Upper lobe of left lung (tissue), 6 donors: ENCODE measurements at regions not wholly inside any gene's neighbourhood (a gene's known extent, or its start where the extent isn't known, plus 50 kb on each side); places are given as distances from the start of the nearest gene placed in this dataset.

Experiments
- ATAC-seq, 2 donors: fragments of 200-7000 bp; cut with Tn5 transposase; one replicate each; pipeline ENCODE4 v1.9.1; 2022; ENCODE audit warnings: mild to moderate bottlenecking in 2 of 2, moderate library complexity in 2 of 2; ENCODE audit not compliant: low FRiP score in 2 of 2
- DNase-seq, 2 donors: peaks; one replicate each; pipeline ENCODE4 v3.0.0-alpha.2; 2019 to 2020
- H3K27ac ChIP-seq, 4 donors: fragments of 200-600 bp; sonication (generic); one replicate each; pipeline ENCODE4 v1.5.1; 2016 to 2019
- H3K27me3 ChIP-seq, 4 donors: fragments of 200-600 bp; sonication (generic); one replicate each; pipeline ENCODE4 v1.5.1; 2017 to 2019
- H3K36me3 ChIP-seq, 4 donors: fragments of 200-600 bp; sonication (generic); one replicate each; pipeline ENCODE4 v1.5.1; 2016 to 2019
- H3K4me1 ChIP-seq, 4 donors: fragments of 200-600 bp; sonication (generic); one replicate each; pipeline ENCODE4 v1.5.1; 2018 to 2019
- H3K4me3 ChIP-seq, 4 donors: fragments of 200-600 bp; sonication (generic); one replicate each; pipeline ENCODE4 v1.5.1; 2017 to 2019; ENCODE audit warnings: mild to moderate bottlenecking in 2 of 4, moderate library complexity in 1 of 4
- H3K9me3 ChIP-seq, 4 donors: fragments of 200-600 bp; sonication (generic); one replicate each; pipeline ENCODE4 v1.5.1; 2018 to 2019
- EP300 ChIP-seq, 4 donors: sonication (generic); formaldehyde crosslinking; IDR thresholded peaks; one replicate each; pipeline ENCODE4 v1.5.1; 2017; ENCODE audit warnings: antibody characterized with exemption in 4 of 4, control low read depth in 2 of 4
- POLR2A ChIP-seq, 4 donors: fragments of 450-650 bp; IDR thresholded peaks; one replicate each; pipeline ENCODE4 v1.5.1; 2016 to 2017; ENCODE audit warnings: antibody characterized with exemption in 4 of 4, mild to moderate bottlenecking in 2 of 4
- POLR2AphosphoS5 ChIP-seq, 2 donors: sonication (generic); formaldehyde crosslinking; IDR thresholded peaks; one replicate each; pipeline ENCODE4 v1.5.1; 2017; ENCODE audit warnings: antibody characterized with exemption in 2 of 2
- WGBS, 2 donors: methylation state at CpG; one replicate each; pipeline ENCODE4 v1.1.5; 2017 to 2018; 5-methylcytosine and 5-hydroxymethylcytosine counted together
- TF ChIP-seq, protein P1 (sequence below), 6 experiments: fragments of 450-650 bp in 4 of 6; fragments of 200-600 bp in 2 of 6; sonication (generic) in 2 of 6; IDR thresholded peaks; one replicate each; pipeline ENCODE4 v1.5.1; 2016 to 2019; ENCODE audit warnings: antibody characterized with exemption in 6 of 6
- donor health status: DM: no; HTN: no; CAD: no; lungs with moderate emphysema.
- donor health status: DM: no; HTN: yes; CAD: no; lungs with severe emphysema.

DNA sequence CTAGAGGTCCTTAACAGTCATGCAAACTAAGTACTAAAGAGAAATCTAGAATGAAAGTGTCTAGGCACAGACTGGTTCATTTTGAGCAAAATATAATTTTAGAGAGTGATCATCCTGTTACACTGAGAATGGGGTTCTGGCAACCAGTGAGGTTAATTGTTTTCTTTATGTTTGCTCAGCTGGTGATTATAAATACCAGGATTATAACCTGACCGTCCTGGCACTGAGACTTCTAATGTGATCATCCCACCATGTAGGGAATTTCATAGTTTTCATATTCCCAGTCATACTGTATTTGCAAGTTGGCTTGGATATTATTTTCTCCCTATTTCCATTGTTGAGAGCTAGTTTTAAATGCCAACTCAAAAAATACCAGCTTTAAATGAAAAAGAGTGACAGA, 852.5 kb upstream of the LRATD1 start:
- H3K27me3 ChIP-seq = no peaks in the 10 kb centered on the region
- H3K36me3 ChIP-seq = no peaks in the 10 kb centered on the region
- ATAC-seq (no peak), DNase-seq (no peak)
- TF ChIP-seq POLR2A (IDR thresholded peaks at IDR 0.05) = no peak
- TF ChIP-seq, protein P1, sequence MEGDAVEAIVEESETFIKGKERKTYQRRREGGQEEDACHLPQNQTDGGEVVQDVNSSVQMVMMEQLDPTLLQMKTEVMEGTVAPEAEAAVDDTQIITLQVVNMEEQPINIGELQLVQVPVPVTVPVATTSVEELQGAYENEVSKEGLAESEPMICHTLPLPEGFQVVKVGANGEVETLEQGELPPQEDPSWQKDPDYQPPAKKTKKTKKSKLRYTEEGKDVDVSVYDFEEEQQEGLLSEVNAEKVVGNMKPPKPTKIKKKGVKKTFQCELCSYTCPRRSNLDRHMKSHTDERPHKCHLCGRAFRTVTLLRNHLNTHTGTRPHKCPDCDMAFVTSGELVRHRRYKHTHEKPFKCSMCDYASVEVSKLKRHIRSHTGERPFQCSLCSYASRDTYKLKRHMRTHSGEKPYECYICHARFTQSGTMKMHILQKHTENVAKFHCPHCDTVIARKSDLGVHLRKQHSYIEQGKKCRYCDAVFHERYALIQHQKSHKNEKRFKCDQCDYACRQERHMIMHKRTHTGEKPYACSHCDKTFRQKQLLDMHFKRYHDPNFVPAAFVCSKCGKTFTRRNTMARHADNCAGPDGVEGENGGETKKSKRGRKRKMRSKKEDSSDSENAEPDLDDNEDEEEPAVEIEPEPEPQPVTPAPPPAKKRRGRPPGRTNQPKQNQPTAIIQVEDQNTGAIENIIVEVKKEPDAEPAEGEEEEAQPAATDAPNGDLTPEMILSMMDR (IDR thresholded peaks at IDR 0.05) = no peak
- no peak for TF ChIP-seq EP300 (IDR thresholded peaks at IDR 0.05)
- no peaks in the 10 kb centered on the region for H3K9me3 ChIP-seq
- no peak overlapping the region for H3K4me3 ChIP-seq
- no peaks in the 10 kb centered on the region for H3K4me1 ChIP-seq
- H3K27ac ChIP-seq = no peak overlapping the region
- whole genome bisulfite sequencing, 2 donors = 63 to 67% methylated on average over 1 of the region's 1 CpG

DNA sequence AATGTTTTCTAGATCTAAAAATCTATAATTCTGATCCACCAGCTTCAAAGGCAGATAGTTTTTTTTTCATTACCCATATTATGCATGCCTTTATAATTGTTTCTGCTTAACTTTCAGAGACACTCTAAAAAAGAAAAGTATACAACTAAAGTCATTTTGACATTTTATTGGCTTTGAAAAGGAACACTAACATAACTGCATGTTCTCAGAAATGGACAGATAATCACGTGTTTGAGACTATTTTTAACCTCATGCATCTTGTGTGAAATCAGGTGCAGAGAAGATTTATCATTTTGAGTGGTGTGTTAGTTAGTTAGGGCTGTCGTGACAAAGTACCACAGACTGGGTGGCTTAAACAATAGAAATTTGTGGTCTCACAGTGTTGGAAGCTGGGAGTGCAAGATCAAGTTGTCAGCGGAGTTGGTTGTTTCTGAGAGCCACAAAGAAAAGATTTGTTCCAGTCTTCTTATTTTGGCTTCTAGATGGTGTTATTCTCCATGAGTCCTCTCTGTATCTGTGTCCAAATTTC, 841.4 kb upstream of the LRATD1 start:
- H3K4me1 ChIP-seq = no peaks in the 10 kb centered on the region
- 47% methylated on average over 3 of the region's 3 CpGs for WGBS, 2 donors
- TF ChIP-seq EP300 (IDR thresholded peaks at IDR 0.05) (no peak), POLR2A (IDR thresholded peaks at IDR 0.05) (no peak)
- TF ChIP-seq, protein P1 (IDR thresholded peaks at IDR 0.05) = no peak
- H3K27ac ChIP-seq = no peak overlapping the region
- H3K9me3 ChIP-seq = no peaks in the 10 kb centered on the region
- DNase-seq = no peak
- H3K4me3 ChIP-seq = no peak overlapping the region
- no peaks in the 10 kb centered on the region for H3K27me3 ChIP-seq
- ATAC-seq = no peak
- no peaks in the 10 kb centered on the region for H3K36me3 ChIP-seq

DNA sequence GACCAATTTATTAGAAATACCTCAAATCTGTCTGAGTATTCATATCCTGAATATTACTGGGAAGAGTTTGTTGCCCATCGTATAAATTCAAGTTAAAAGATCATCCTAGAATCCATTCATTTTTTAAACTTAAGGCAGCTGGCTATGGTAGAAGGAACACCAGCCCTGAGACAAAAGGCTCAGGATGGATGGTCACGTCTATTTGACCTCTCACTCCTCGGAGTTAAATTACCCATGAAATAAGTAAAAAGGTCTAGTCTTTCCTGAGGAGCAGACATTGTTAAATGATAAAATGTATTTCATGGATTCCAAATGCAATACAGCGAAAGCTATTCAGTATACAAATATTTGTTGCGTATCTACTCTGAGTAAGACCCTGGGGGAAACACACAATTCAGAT, 826.0 kb upstream of the LRATD1 start:
- ATAC-seq (no peak), DNase-seq (no peak)
- WGBS, 2 donors = 88 to 90% methylated on average over 5 of the region's 5 CpGs
- Histone ChIP-seq H3K27ac (no peak overlapping the region), H3K36me3 (no peaks in the 10 kb centered on the region), H3K27me3 (no peaks in the 10 kb centered on the region), H3K4me3 (no peak overlapping the region), H3K9me3 (no peaks in the 10 kb centered on the region), H3K4me1 (no peaks in the 10 kb centered on the region)
- TF ChIP-seq, protein P1 (IDR thresholded peaks at IDR 0.05) = no peak
- TF ChIP-seq EP300 (IDR thresholded peaks at IDR 0.05) = no peak
- TF ChIP-seq POLR2AphosphoS5 (IDR thresholded peaks at IDR 0.05) = no peak
- TF ChIP-seq POLR2A (IDR thresholded peaks at IDR 0.05) = no peak

DNA sequence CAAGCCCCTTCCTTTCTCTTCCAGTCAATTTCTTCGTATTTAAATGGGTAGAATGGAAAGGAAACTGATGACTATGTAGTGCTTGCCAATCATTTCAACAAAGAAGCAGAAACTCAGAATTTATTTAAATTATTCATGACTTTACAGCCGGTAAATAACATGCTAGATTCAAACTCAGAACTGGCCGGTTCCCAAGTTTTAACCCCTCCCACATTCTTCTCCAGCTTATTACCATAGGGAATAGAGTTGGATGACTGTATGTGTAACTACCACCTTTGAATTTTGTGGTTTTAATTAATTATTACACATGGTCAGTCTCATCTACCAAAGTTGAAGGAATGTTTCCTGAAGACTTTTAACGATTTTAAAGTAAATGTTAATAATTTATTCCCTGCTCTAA, 819.3 kb upstream of the LRATD1 start:
- 77 to 79% methylated on average over 4 of the region's 4 CpGs for WGBS, 2 donors
- no peaks in the 10 kb centered on the region for H3K9me3 ChIP-seq
- ATAC-seq (no peak), DNase-seq (no peak)
- no peak overlapping the region for H3K27ac ChIP-seq
- TF ChIP-seq POLR2AphosphoS5 (IDR thresholded peaks at IDR 0.05) (no peak), POLR2A (IDR thresholded peaks at IDR 0.05) (no peak)
- TF ChIP-seq, protein P1 (IDR thresholded peaks at IDR 0.05) = no peak
- no peaks in the 10 kb centered on the region for H3K27me3 ChIP-seq
- no peak overlapping the region for H3K4me3 ChIP-seq
- no peaks in the 10 kb centered on the region for H3K36me3 ChIP-seq
- H3K4me1 ChIP-seq = peaks cover 0 to 12% (median 9%) of the 10 kb centered on the region in 4 donors

DNA sequence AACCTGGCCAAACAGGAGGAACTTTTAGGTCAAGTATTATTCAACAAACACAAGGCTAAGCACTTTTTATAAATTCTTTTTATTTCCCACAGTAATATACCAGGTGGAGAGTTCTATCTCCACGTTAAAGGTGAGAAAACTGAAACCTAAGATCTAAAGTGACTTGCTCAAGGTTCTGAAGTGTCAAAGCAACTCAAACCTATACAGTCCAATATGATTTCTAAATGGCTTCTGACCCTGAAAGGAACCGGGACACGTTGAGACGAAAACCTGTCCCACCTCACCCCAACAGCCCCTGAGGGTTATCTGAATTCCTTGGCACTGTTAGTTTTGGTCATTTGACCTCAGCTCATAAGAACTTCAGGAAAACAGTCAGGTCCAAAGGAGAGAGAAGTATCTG, 814.5 kb upstream of the LRATD1 start:
- no peak for ATAC-seq
- Histone ChIP-seq H3K36me3 (no peaks in the 10 kb centered on the region), H3K4me1 (peaks cover 0 to 12% (median 9%) of the 10 kb centered on the region in 4 donors), H3K27me3 (no peaks in the 10 kb centered on the region), H3K27ac (peak overlapping the region in 3 of 4 donors; percentile 7 to 35 (median 22)), H3K4me3 (no peak overlapping the region), H3K9me3 (no peaks in the 10 kb centered on the region)
- TF ChIP-seq POLR2A (IDR thresholded peaks at IDR 0.05) = no peak
- TF ChIP-seq EP300 (IDR thresholded peaks at IDR 0.05) = no peak
- no peak for TF ChIP-seq POLR2AphosphoS5 (IDR thresholded peaks at IDR 0.05)
- TF ChIP-seq, protein P1 (IDR thresholded peaks at IDR 0.05) = no peak
- no peak for DNase-seq
- WGBS, 2 donors = 71 to 77% methylated on average over 4 of the region's 4 CpGs
